ENCODE measurements at regions not wholly inside any gene's neighbourhood (a gene's known extent, or its start where the extent isn't known, plus 50 kb on each side); places are given as distances from the start of the nearest gene placed in this dataset.

- no peak for TF ChIP-seq FOS (IDR thresholded peaks at IDR 0.05; ENCODE audit: low read depth, low read length)
- TF ChIP-seq CTCF (conservative IDR thresholded peaks at IDR 0.05; ENCODE audit: low read depth, low read length) = no peak
- TF ChIP-seq POLR2A (IDR thresholded peaks at IDR 0.05; ENCODE audit: low read depth, low read length) = peak; percentile 59
- TF ChIP-seq, protein P1, sequence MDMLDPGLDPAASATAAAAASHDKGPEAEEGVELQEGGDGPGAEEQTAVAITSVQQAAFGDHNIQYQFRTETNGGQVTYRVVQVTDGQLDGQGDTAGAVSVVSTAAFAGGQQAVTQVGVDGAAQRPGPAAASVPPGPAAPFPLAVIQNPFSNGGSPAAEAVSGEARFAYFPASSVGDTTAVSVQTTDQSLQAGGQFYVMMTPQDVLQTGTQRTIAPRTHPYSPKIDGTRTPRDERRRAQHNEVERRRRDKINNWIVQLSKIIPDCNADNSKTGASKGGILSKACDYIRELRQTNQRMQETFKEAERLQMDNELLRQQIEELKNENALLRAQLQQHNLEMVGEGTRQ (IDR thresholded peaks at IDR 0.05; ENCODE audit: low read depth, low read length) = no peak
- no peak for TF ChIP-seq RAD21 (IDR thresholded peaks at IDR 0.05; ENCODE audit: low read length)
These were observed 68.0 kb upstream of the AKT3 start for GRCh38 chr1:243917863-243918565.
